ENCODE measurements at regions not wholly inside any gene's neighbourhood (a gene's known extent, or its start where the extent isn't known, plus 50 kb on each side); places are given as distances from the start of the nearest gene placed in this dataset.

DNA sequence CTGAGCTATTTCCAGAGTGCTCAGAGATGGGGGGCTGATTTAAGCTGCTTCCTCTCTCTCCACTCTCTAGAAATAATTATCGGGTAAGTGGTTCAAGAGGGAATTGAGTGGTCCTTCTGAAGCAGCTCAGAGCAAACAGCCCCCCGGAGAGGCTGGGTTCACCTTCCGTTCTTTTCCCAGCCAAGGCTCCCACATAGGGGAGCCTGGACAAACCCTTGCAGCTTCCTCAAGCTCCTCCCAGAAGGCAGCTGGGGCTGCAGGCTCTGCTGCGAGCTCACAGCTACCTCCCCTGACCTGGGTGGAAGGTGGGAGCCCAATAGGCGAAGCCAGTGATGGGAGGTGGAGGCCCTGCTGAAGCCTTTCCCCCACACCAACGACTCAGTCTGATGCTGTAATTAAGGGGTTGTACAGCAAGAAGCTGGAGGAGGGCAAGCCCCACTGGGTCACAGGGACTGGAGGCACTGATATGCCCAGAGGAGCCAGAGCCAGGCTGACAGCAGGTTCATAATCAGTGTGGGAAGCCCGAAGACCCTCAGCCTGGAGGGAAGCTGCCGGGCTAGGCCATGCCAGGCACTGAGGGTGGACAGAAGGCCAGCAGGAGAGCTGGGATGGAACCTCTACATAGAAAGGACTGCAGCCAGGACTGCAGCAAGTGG lies 52.4 kb downstream of the ARL6IP4 start:
- no peaks in the 10 kb centered on the region; a peak in 1 of 5 replicates for H3K27me3 ChIP-seq (ENCODE audit: control insufficient read depth in 1 of 2, insufficient read depth in 2 of 2, low read length in 2 of 2)
- no peaks in the 10 kb centered on the region for H3K79me2 ChIP-seq (ENCODE audit: insufficient read depth, low read length)
- H3K4me3 ChIP-seq (replicated peaks in 1 of 3; ENCODE audit: insufficient read depth in 1 of 3, low read depth in 2 of 3, low read length in 3 of 3), result no peak overlapping the region
- H2AFZ ChIP-seq (ENCODE audit: low read length), result no peak overlapping the region
- no peak overlapping the region for H3K27ac ChIP-seq (ENCODE audit: extremely low read length, insufficient read depth, low read length)
- peaks cover 8 to 40% of the 10 kb centered on the region in 2 experiments for H3K36me3 ChIP-seq (replicated peaks in 1 of 2; ENCODE audit: control insufficient read depth in 1 of 2, insufficient read depth in 2 of 2, low read length in 2 of 2)
- DNase-seq (ENCODE audit: low spot score) (no peak), ATAC-seq (no peak), FAIRE-seq (no peak)
- in situ Hi-C loops (cut with HindIII; ENCODE audit: extremely low pct_ligation_motif_present, low pct_unique_long_range_greater_than_20kb) (no loop called here), intact Hi-C loops (cut with micrococcal nuclease; ENCODE audit: unreplicated experiment) (no loop called here)
- no peak for TF ChIP-seq ZNF256 (CRISPR knock-in tag; conservative IDR thresholded peaks at IDR 0.05)
- TF ChIP-seq ESRRA (CRISPR knock-in tag; IDR thresholded peaks at IDR 0.05; ENCODE audit: low read depth), result no peak
- no peak for TF ChIP-seq PRDM4 (CRISPR knock-in tag; IDR thresholded peaks at IDR 0.05; ENCODE audit: borderline replicate concordance)
- TF ChIP-seq AHR (CRISPR knock-in tag; IDR thresholded peaks at IDR 0.05), result no peak
- no peak for TF ChIP-seq ZNF567 (CRISPR knock-in tag; IDR thresholded peaks at IDR 0.05; ENCODE audit: borderline replicate concordance)
- no peak for TF ChIP-seq TRAFD1 (CRISPR knock-in tag; IDR thresholded peaks at IDR 0.05; ENCODE audit: borderline replicate concordance)
- no peak for TF ChIP-seq MXD1 (CRISPR knock-in tag; IDR thresholded peaks at IDR 0.05)
- no peak for TF ChIP-seq ZZZ3 (CRISPR knock-in tag; IDR thresholded peaks at IDR 0.05; ENCODE audit: borderline replicate concordance)
- no peak for TF ChIP-seq ZBTB42 (CRISPR knock-in tag; IDR thresholded peaks at IDR 0.05)
- no peak overlapping the region for H3K9ac ChIP-seq (ENCODE audit: insufficient read depth, low read depth, low read length)
- no peak overlapping the region for H3K4me2 ChIP-seq (ENCODE audit: low read depth, low read length)
- no peaks in the 10 kb centered on the region for H4K20me1 ChIP-seq (ENCODE audit: insufficient read depth, low read length)
- CTCF ChIA-PET (ENCODE audit: low intra/inter-chr PET ratio, low total read pairs), result no interaction called here
- 95% methylated on average over 8 of the region's 8 CpGs for WGBS (ENCODE audit: low lambda C conversion rate)
- POLR2A ChIA-PET, result no interaction called here
- no peaks in the 10 kb centered on the region for H3K9me3 ChIP-seq (ENCODE audit: low read length)
- H3K4me1 ChIP-seq (ENCODE audit: insufficient read depth, low read length), result no peaks in the 10 kb centered on the region
- BruUV-seq (replicated peaks), result no TSS peak

Measured in HepG2 (cell line).